ENCODE measurements at regions not wholly inside any gene's neighbourhood (a gene's known extent, or its start where the extent isn't known, plus 50 kb on each side); places are given as distances from the start of the nearest gene placed in this dataset.

DNA sequence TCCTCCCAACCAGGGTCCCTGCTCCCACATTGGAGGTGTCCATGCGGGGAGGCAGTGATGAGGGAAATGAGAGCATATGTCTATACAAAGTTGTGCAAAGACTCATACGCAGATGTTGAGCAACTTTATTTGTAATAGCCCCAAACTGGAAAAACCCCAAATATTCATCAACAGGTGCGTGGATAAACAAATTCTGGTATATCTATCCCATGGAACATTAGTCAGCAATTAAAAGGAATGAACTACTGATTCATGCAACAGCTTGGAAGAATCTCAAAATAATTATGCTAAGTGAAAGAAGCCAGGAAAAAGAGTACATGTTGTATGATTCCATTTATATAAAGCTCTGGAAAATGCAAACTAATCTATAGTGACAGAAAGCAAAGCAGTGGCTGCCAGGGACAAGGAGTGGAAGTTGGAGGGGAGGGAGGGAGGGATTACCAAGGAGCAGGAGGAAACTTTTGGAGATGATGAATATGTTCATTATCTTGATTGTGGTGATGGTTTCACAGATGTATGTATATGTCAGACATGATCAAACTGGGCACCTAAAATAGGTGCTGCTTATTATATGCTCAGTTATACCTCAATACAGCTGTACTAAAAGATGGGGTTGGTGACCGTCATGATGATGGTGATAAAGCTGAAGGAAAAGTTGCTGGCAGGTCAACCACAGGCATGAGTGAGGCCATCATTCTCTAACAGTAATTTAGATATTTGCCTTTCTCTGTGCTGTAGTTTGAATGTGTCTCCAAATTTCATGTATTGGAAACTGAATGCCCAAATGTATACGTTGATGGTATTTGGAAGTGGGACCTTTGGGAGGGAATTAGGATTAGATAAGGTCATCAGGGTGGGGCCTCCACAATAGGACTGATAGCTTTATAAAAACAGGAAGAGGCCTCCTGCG lies 270.9 kb downstream of the CYP26B1 start:
- intact Hi-C loops (cut with micrococcal nuclease; ENCODE audit: unreplicated experiment): no loop called here
- CTCF ChIA-PET: interaction anchor here (0.6 to 0.7 kb wide), 3 partner anchors 64 to 1120 kb away, joined by 3 to 4 read pairs (median 4); no protein-coding TSS in a partner anchor
- no peak overlapping the region for H3K4me3 Mint-ChIP-seq (ENCODE audit: low read depth, unreplicated experiment)
- no peaks in the 10 kb centered on the region for H3K36me3 Mint-ChIP-seq (ENCODE audit: insufficient read depth, unreplicated experiment)
- no peak for DNase-seq
- H3K27ac Mint-ChIP-seq (ENCODE audit: unreplicated experiment): no peak overlapping the region
- peaks cover 71% of the 10 kb centered on the region for H3K27me3 Mint-ChIP-seq (ENCODE audit: unreplicated experiment)
- H3K9me3 Mint-ChIP-seq (ENCODE audit: low read depth, unreplicated experiment): no peaks in the 10 kb centered on the region
- peaks cover 9% of the 10 kb centered on the region for H3K4me1 Mint-ChIP-seq (ENCODE audit: low read depth, unreplicated experiment)
- TF ChIP-seq, protein P1, sequence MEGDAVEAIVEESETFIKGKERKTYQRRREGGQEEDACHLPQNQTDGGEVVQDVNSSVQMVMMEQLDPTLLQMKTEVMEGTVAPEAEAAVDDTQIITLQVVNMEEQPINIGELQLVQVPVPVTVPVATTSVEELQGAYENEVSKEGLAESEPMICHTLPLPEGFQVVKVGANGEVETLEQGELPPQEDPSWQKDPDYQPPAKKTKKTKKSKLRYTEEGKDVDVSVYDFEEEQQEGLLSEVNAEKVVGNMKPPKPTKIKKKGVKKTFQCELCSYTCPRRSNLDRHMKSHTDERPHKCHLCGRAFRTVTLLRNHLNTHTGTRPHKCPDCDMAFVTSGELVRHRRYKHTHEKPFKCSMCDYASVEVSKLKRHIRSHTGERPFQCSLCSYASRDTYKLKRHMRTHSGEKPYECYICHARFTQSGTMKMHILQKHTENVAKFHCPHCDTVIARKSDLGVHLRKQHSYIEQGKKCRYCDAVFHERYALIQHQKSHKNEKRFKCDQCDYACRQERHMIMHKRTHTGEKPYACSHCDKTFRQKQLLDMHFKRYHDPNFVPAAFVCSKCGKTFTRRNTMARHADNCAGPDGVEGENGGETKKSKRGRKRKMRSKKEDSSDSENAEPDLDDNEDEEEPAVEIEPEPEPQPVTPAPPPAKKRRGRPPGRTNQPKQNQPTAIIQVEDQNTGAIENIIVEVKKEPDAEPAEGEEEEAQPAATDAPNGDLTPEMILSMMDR (IDR thresholded peaks at IDR 0.05; ENCODE audit: unreplicated experiment): no peak
- no TSS peak for BruUV-seq (replicated peaks)

DNA sequence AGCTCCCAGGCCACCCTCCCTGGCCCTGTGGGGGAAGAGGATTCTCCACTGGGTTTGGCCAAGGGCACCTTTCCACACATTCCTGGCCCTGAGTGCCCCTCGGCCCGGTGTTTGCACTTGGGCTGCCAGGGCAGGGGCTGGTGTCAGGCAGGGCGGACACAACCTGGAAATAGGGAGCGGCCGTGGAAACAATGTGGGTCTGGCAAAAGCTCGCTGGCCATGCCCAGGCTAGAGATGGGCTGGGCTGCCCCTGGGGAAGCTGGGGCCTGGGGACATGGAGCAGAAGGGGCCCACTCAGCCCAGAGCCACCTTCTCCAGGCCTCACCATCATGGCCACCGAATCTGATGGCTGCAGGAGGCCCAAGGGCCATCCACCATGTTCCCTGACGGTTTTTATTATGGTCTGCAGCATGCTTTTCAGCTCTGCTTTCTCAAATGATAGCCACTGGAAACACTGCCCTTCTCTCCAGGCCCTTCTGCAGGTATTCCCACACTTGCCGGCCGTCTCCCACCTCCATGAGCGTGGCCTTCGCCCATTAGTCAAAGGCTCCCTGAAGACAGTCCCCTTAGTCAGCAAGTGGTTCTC lies 275.1 kb downstream of the CYP26B1 start:
- Mint-ChIP-seq H3K36me3 (ENCODE audit: insufficient read depth, unreplicated experiment) (no peaks in the 10 kb centered on the region), H3K27ac (ENCODE audit: unreplicated experiment) (no peak overlapping the region), H3K27me3 (ENCODE audit: unreplicated experiment) (peaks cover 92% of the 10 kb centered on the region), H3K9me3 (ENCODE audit: low read depth, unreplicated experiment) (no peaks in the 10 kb centered on the region), H3K4me1 (ENCODE audit: low read depth, unreplicated experiment) (no peaks in the 10 kb centered on the region), H3K4me3 (ENCODE audit: low read depth, unreplicated experiment) (no peak overlapping the region)
- intact Hi-C loops (cut with micrococcal nuclease; ENCODE audit: unreplicated experiment): no loop called here
- CTCF ChIA-PET: no interaction called here
- BruUV-seq (replicated peaks): no TSS peak
- TF ChIP-seq, protein P1 (IDR thresholded peaks at IDR 0.05; ENCODE audit: unreplicated experiment): no peak
- DNase-seq: no peak

DNA sequence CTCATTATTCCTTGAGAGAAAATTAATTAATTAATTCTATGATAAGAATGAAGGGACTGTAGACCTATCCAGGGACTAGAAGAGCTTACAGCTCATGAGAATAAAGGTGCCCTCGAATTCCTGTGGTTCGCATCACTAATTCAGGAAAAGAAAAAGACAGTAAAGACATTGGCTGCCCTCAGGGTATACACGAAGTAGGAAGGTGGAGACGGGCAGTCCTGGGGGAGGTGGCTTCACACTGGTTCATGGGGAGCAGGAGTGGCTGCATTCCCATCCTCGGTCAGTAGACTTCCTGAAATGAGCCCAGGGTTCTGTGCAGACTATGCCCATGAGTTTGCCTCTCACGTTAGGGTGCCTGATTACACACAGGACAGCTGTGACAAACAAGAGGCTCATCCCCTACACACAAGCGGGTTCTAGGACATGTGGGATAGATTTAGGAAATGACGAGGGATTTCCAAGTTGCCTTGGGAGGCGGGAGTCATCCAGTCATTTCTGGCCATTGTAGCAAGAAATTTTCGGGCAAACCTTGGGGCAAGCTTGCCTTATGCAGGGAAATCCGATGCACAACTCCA lies 282.2 kb downstream of the CYP26B1 start:
- DNase-seq: no peak
- TF ChIP-seq, protein P1 (IDR thresholded peaks at IDR 0.05; ENCODE audit: unreplicated experiment): no peak
- Mint-ChIP-seq H3K27me3 (ENCODE audit: unreplicated experiment) (peaks cover 100% of the 10 kb centered on the region), H3K27ac (ENCODE audit: unreplicated experiment) (no peak overlapping the region), H3K36me3 (ENCODE audit: insufficient read depth, unreplicated experiment) (no peaks in the 10 kb centered on the region), H3K4me3 (ENCODE audit: low read depth, unreplicated experiment) (no peak overlapping the region), H3K4me1 (ENCODE audit: low read depth, unreplicated experiment) (no peaks in the 10 kb centered on the region), H3K9me3 (ENCODE audit: low read depth, unreplicated experiment) (no peaks in the 10 kb centered on the region)
- CTCF ChIA-PET: no interaction called here
- BruUV-seq (replicated peaks): no TSS peak
- intact Hi-C loops (cut with micrococcal nuclease; ENCODE audit: unreplicated experiment): no loop called here

DNA sequence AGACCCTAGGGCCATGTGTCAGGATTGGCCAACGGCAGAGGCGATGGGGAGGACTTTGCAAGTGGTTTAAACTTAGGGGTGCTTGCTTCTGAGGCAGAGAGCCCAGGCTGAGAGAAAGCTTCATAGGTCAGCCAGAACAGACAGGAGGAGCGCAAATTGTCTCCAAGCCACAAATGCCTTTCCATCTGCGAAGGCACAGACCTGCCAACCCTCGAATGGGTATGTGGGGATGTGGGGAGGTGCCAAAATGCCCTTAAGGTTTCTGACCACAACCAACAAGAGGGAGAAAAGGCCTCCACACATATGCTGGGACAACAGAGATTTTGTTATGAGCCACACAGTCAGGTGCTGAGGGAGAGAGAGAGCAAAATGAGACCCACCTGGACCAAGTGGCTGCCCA lies 283.6 kb downstream of the CYP26B1 start:
- Mint-ChIP-seq H3K36me3 (ENCODE audit: insufficient read depth, unreplicated experiment) (no peaks in the 10 kb centered on the region), H3K4me3 (ENCODE audit: low read depth, unreplicated experiment) (no peak overlapping the region), H3K9me3 (ENCODE audit: low read depth, unreplicated experiment) (no peaks in the 10 kb centered on the region), H3K27ac (ENCODE audit: unreplicated experiment) (no peak overlapping the region), H3K27me3 (ENCODE audit: unreplicated experiment) (peaks cover 100% of the 10 kb centered on the region), H3K4me1 (ENCODE audit: low read depth, unreplicated experiment) (no peaks in the 10 kb centered on the region)
- no TSS peak for BruUV-seq (replicated peaks)
- CTCF ChIA-PET: no interaction called here
- TF ChIP-seq, protein P1 (IDR thresholded peaks at IDR 0.05; ENCODE audit: unreplicated experiment): no peak
- intact Hi-C loops (cut with micrococcal nuclease; ENCODE audit: unreplicated experiment): no loop called here
- DNase-seq: no peak

Data from Calu3 (cell line).